ENCODE measurements at regions not wholly inside any gene's neighbourhood (a gene's known extent, or its start where the extent isn't known, plus 50 kb on each side); places are given as distances from the start of the nearest gene placed in this dataset.

GRCh38 chr13:77383097-77383496 lies 56.2 kb upstream of the MYCBP2 start:
- intact Hi-C loops (cut with DNase I), result no loop called here
- no peaks in the 10 kb centered on the region for H3K4me1 ChIP-seq
- no peak for DNase-seq
- no peak overlapping the region for H3K4me3 ChIP-seq
- H3K36me3 ChIP-seq, result no peaks in the 10 kb centered on the region
- H3K9ac ChIP-seq (ENCODE audit: low read depth in 2 of 2, low read length in 2 of 2), result no peak overlapping the region
- H3K9me3 ChIP-seq, result no peaks in the 10 kb centered on the region
- no peak for TF ChIP-seq CTCF (IDR thresholded peaks at IDR 0.05)
- no peaks in the 10 kb centered on the region for H3K27me3 ChIP-seq
- no peak overlapping the region for H3K27ac ChIP-seq

GRCh38 chr13:77381059-77381458 lies 54.2 kb upstream of the MYCBP2 start:
- H3K4me1 ChIP-seq, result no peaks in the 10 kb centered on the region
- no peak overlapping the region for H3K27ac ChIP-seq
- no peaks in the 10 kb centered on the region for H3K27me3 ChIP-seq
- no peaks in the 10 kb centered on the region for H3K9me3 ChIP-seq
- H3K9ac ChIP-seq (ENCODE audit: low read depth in 2 of 2, low read length in 2 of 2), result no peak overlapping the region
- DNase-seq, result no peak
- TF ChIP-seq CTCF (IDR thresholded peaks at IDR 0.05), result no peak
- no peak overlapping the region for H3K4me3 ChIP-seq
- H3K36me3 ChIP-seq, result no peaks in the 10 kb centered on the region
- intact Hi-C loops (cut with DNase I), result no loop called here

- no peak for TF ChIP-seq CTCF (IDR thresholded peaks at IDR 0.05)
- H3K27ac ChIP-seq, result no peak overlapping the region
- no peak overlapping the region for H3K9ac ChIP-seq (ENCODE audit: low read depth in 2 of 2, low read length in 2 of 2)
These were observed 52.6 kb upstream of the MYCBP2 start for GRCh38 chr13:77379508-77379907.

GRCh38 chr13:77378662-77379061 lies 51.8 kb upstream of the MYCBP2 start:
- no peak overlapping the region for H3K4me3 ChIP-seq
- H3K27me3 ChIP-seq, result no peaks in the 10 kb centered on the region
- no peak for DNase-seq
- no peak overlapping the region for H3K27ac ChIP-seq
- H3K9me3 ChIP-seq, result no peaks in the 10 kb centered on the region
- H3K4me1 ChIP-seq, result no peaks in the 10 kb centered on the region
- H3K9ac ChIP-seq (ENCODE audit: low read depth in 2 of 2, low read length in 2 of 2), result no peak overlapping the region
- no peak for TF ChIP-seq CTCF (IDR thresholded peaks at IDR 0.05)
- H3K36me3 ChIP-seq, result no peaks in the 10 kb centered on the region
- intact Hi-C loops (cut with DNase I), result no loop called here

More at GRCh38 chr13:77379508-77379907, 52.6 kb upstream of the MYCBP2 start:
- Histone ChIP-seq H3K4me1 (no peaks in the 10 kb centered on the region), H3K9me3 (no peaks in the 10 kb centered on the region), H3K4me3 (no peak overlapping the region), H3K27me3 (no peaks in the 10 kb centered on the region), H3K36me3 (no peaks in the 10 kb centered on the region)
- DNase-seq, result no peak
- intact Hi-C loops (cut with DNase I), result no loop called here

GRCh38 chr13:77377016-77377415 lies 50.1 kb upstream of the MYCBP2 start:
- H3K9me3 ChIP-seq, result no peaks in the 10 kb centered on the region
- H3K4me1 ChIP-seq, result no peaks in the 10 kb centered on the region
- H3K9ac ChIP-seq (ENCODE audit: low read depth in 2 of 2, low read length in 2 of 2), result no peak overlapping the region
- TF ChIP-seq CTCF (IDR thresholded peaks at IDR 0.05), result no peak
- no peak overlapping the region for H3K27ac ChIP-seq
- no peak overlapping the region for H3K4me3 ChIP-seq
- intact Hi-C loops (cut with DNase I), result no loop called here
- no peak for DNase-seq
- H3K36me3 ChIP-seq, result no peaks in the 10 kb centered on the region
- H3K27me3 ChIP-seq, result no peaks in the 10 kb centered on the region
